ENCODE measurements at regions not wholly inside any gene's neighbourhood (a gene's known extent, or its start where the extent isn't known, plus 50 kb on each side); places are given as distances from the start of the nearest gene placed in this dataset.

DNA sequence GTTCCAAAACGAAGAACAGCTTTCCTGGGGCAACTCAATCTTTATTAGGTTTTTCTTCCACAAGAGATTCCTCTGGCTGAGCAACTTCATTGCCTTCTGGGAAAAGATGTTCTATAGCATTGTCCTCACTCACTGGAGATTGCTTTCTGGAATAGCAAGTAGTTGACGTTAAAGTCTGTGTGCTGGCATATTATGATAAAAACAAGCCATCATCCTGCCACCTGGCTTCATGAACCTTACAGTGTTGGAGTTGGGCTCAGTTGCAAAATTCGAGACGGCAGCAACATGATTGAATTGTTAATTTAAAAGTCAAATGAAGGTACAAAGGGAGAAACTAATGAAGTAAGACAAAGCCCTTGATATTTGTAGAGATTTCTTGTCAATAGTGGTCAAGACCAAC, 140.5 kb upstream of the PEX5L start:
- ChIA-PET CTCF (no interaction called here), POLR2A (no interaction called here)
- H3K4me3 ChIP-seq (ENCODE audit: low read depth, low read length): no peak overlapping the region
- TF ChIP-seq, protein P1, sequence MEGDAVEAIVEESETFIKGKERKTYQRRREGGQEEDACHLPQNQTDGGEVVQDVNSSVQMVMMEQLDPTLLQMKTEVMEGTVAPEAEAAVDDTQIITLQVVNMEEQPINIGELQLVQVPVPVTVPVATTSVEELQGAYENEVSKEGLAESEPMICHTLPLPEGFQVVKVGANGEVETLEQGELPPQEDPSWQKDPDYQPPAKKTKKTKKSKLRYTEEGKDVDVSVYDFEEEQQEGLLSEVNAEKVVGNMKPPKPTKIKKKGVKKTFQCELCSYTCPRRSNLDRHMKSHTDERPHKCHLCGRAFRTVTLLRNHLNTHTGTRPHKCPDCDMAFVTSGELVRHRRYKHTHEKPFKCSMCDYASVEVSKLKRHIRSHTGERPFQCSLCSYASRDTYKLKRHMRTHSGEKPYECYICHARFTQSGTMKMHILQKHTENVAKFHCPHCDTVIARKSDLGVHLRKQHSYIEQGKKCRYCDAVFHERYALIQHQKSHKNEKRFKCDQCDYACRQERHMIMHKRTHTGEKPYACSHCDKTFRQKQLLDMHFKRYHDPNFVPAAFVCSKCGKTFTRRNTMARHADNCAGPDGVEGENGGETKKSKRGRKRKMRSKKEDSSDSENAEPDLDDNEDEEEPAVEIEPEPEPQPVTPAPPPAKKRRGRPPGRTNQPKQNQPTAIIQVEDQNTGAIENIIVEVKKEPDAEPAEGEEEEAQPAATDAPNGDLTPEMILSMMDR (IDR thresholded peaks at IDR 0.05; ENCODE audit: insufficient read depth, low read length, missing control alignments): no peak
- no peak for DNase-seq (ENCODE audit: low read depth, low spot score)

DNA sequence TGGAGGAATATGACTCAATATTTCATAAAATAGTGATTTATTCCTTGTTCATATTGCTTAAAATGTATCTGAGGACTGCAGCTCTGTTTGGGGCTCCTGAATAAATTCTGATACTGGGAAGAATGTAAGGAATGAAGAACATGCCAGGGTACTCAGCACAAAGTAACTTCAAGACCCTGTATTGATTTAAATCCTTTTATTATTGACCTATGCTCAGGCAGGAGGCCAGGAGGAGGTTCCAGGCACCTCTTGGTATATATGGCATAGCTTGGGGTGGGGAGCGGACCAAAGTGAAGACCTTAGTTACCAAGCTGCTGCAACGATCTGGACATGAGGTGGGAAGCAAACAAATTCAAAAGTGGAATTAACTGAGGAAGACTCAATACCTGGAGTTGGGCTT, 142.8 kb upstream of the PEX5L start:
- ChIA-PET CTCF (no interaction called here), POLR2A (no interaction called here)
- DNase-seq (ENCODE audit: low read depth, low spot score): no peak
- no peak overlapping the region for H3K4me3 ChIP-seq (ENCODE audit: low read depth, low read length)
- TF ChIP-seq, protein P1 (IDR thresholded peaks at IDR 0.05; ENCODE audit: insufficient read depth, low read length, missing control alignments): no peak

- H3K4me3 ChIP-seq (ENCODE audit: low read depth, low read length): no peak overlapping the region
- peak; percentile 53 for DNase-seq (ENCODE audit: low read depth, low spot score)
- CTCF ChIA-PET: no interaction called here
- TF ChIP-seq, protein P1 (IDR thresholded peaks at IDR 0.05; ENCODE audit: insufficient read depth, low read length, missing control alignments): no peak
- POLR2A ChIA-PET: no interaction called here
These were observed 144.1 kb upstream of the PEX5L start for GRCh38 chr3:180180795-180181194.

GRCh38 chr3:180181387-180181786, 144.7 kb upstream of the PEX5L start:
- TF ChIP-seq, protein P1 (IDR thresholded peaks at IDR 0.05; ENCODE audit: insufficient read depth, low read length, missing control alignments): no peak
- no peak for DNase-seq (ENCODE audit: low read depth, low spot score)
- no peak overlapping the region for H3K4me3 ChIP-seq (ENCODE audit: low read depth, low read length)
- CTCF ChIA-PET: no interaction called here
- POLR2A ChIA-PET: no interaction called here

- no peak for DNase-seq (ENCODE audit: low read depth, low spot score)
- TF ChIP-seq, protein P1 (IDR thresholded peaks at IDR 0.05; ENCODE audit: insufficient read depth, low read length, missing control alignments): no peak
- no peak overlapping the region for H3K4me3 ChIP-seq (ENCODE audit: low read depth, low read length)
- ChIA-PET POLR2A (no interaction called here), CTCF (no interaction called here)
These were observed 146.6 kb upstream of the PEX5L start for GRCh38 chr3:180183346-180183745.

- no peak overlapping the region for H3K4me3 ChIP-seq (ENCODE audit: low read depth, low read length)
- peak; percentile 46 for DNase-seq (ENCODE audit: low read depth, low spot score)
- ChIA-PET CTCF (no interaction called here), POLR2A (no interaction called here)
- TF ChIP-seq, protein P1 (IDR thresholded peaks at IDR 0.05; ENCODE audit: insufficient read depth, low read length, missing control alignments): no peak
These were observed 148.1 kb upstream of the PEX5L start for GRCh38 chr3:180184816-180185215.

Measured in AG04449 (cell line).